Superior temporal gyrus (tissue), 1 donor: ENCODE measurements at regions not wholly inside any gene's neighbourhood (a gene's known extent, or its start where the extent isn't known, plus 50 kb on each side); places are given as distances from the start of the nearest gene placed in this dataset.
A peak's percentile ranks its signal among the peaks of the same experiment; 100 is the strongest.
"Not testable (repeated sequence)": the region's sequence is repeated elsewhere in the genome, so short reads cannot be mapped to it uniquely, and the experiment has no call there.

ENCODE experiments used
- DNase-seq: peaks from one replicate; pipeline ENCODE4 v3.0.0-alpha.2; 2016; ENCODE audit errors: extremely low spot score

GRCh38 chr4:16450724-16451123 lies 224.5 kb upstream of the TAPT1 start:
- DNase-seq, result no peak

DNA sequence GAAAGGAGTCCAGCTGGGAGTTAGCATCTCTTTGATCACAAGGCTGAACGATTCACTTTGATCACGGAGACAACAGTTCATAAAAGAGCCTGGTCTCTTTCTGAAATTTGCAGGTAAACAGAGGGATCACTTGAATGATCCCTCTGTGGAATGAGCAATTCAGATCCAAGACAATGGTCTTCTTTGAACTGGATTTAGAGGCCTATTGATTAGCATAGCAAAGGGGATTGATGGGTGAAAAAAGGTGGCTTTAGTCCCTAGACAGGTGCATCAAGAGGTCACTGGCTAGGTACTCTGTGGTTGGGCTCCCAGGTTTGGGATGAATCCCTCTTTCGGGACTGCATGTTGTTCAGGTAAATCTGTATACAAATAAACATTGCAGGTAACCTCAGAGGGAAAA lies 223.8 kb upstream of the TAPT1 start:
- no peak for DNase-seq

GRCh38 chr4:16449406-16449805 lies 223.1 kb upstream of the TAPT1 start:
- DNase-seq, result no peak

- no peak for DNase-seq
These were observed 222.1 kb upstream of the TAPT1 start for GRCh38 chr4:16448241-16448840.

DNA sequence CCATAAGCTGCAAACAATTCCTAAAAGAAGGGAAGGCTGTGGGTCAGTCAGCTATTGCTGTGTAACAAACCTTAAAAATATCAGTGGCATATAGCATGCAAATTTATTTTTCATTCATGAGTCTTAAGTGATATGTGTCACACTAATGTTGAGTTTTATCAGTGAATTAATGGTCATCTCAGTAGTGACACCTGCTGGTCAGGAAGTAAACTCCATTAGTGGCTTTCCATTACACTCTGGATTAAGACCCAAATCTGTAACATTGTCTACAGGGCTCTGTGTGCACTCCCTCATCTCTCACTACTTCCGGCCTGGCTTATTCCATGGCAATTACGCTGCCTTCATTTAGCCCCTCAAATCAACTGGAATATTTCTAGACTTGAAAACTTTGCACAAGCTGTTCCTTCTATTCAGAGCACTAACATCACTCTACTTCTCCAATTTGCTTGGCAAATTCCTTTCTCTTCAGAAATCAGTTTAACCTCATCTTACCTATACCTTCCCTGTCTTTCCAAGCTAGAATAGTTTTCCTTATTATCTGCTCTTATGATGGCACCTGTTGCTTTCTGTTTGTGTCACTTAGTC lies 217.3 kb upstream of the TAPT1 start:
- peak; percentile 62 for DNase-seq

DNA sequence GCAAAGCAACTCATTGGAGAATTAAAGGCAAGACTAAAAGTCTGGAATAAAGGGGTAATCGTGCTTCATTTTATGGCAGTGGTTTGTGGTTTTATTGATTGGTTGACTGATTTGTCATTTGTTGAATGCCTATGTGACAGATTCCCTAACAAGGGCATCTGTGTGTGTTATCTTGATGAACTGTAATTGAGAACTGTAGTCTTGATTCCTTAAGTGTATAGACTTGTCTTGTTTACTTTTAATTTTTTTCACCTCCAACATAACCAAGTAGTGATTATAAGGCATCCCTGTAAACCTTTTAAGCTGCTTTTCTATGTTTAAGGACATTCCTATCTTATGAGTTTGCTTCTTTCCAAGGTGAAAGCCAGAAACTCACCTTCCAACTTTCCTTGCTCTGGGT lies 216.0 kb upstream of the TAPT1 start:
- no peak for DNase-seq

GRCh38 chr4:16439768-16440167 lies 213.5 kb upstream of the TAPT1 start:
- peak; percentile 57 for DNase-seq

- peak; percentile 47 for DNase-seq
These were observed 212.7 kb upstream of the TAPT1 start for GRCh38 chr4:16438986-16439385.

GRCh38 chr4:16437836-16438235 lies 211.6 kb upstream of the TAPT1 start:
- no peak for DNase-seq

GRCh38 chr4:16431866-16432265 lies 205.6 kb upstream of the TAPT1 start:
- no peak for DNase-seq

- no peak for DNase-seq
These were observed 192.5 kb upstream of the TAPT1 start for GRCh38 chr4:16418814-16419213.

DNA sequence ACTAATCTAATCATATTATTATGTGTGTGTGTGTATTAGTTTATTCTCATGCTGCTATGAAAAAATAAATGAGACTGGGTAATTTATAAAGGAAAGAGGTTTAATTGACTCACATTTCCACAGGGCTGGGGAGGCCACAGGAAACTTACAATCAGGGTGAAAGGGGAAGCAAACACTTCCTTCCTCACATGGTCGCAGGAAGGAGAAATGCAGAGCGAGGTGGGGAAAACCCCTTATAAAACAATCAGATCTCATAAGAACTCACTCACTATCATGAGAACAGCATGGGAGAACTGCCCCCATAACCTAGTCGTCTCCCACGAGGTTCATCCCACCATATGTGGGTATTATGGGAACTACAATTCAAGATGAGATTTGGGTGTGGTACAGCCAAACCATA lies 190.9 kb upstream of the TAPT1 start:
- no peak for DNase-seq

DNA sequence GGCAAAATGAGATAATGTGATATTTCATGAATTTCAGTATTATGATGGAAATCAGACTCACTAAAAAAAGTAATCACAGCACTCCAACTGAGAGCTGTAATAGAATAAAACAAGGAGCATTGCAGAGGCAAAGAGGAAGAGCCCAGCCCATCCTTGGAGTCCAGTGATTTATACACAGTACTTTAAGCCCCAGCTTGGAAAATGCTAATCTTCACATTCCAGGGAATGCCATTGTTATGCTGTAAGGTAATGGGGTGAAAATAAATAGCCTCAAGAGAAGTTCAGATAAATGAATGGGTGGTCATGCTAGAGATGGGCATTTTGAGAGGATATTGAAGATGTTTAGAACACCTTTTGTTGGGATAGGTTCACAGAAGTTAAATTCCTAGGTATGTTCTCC lies 190.3 kb upstream of the TAPT1 start:
- DNase-seq, result no peak

DNA sequence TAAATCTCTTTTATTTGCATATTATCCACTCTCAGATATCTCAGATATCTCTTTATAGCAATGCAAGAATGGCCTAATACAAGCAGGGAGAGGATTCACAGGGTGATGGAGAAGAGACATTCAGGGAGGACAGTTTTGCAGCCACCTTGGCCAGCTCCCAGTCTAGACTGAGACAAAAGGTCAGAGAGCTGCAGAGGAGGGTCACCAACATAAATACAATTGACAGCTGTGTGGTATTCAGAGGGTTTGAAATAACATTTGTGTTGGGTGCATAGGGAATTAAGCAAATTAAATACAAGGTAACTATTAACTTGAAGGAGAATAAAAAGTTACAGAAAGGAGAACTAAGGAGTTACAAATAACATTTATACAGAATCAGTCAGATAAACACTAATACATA lies 189.5 kb upstream of the TAPT1 start:
- no peak for DNase-seq

- DNase-seq, result peak; percentile 53
These were observed 187.7 kb upstream of the TAPT1 start for GRCh38 chr4:16413814-16414555.

GRCh38 chr4:16411501-16412085 lies 185.3 kb upstream of the TAPT1 start:
- no peak for DNase-seq

- DNase-seq, result not testable (repeated sequence)
These were observed 166.9 kb upstream of the TAPT1 start for GRCh38 chr4:16393216-16393615.

GRCh38 chr4:16391196-16391595 lies 164.9 kb upstream of the TAPT1 start:
- DNase-seq, result no peak

- DNase-seq, result no peak
These were observed 161.2 kb upstream of the TAPT1 start for GRCh38 chr4:16387448-16387847.

GRCh38 chr4:16386711-16387320 lies 160.5 kb upstream of the TAPT1 start:
- no peak for DNase-seq

GRCh38 chr4:16384576-16384975 lies 158.3 kb upstream of the TAPT1 start:
- no peak for DNase-seq

GRCh38 chr4:16382571-16382970 lies 156.3 kb upstream of the TAPT1 start:
- DNase-seq, result no peak

DNA sequence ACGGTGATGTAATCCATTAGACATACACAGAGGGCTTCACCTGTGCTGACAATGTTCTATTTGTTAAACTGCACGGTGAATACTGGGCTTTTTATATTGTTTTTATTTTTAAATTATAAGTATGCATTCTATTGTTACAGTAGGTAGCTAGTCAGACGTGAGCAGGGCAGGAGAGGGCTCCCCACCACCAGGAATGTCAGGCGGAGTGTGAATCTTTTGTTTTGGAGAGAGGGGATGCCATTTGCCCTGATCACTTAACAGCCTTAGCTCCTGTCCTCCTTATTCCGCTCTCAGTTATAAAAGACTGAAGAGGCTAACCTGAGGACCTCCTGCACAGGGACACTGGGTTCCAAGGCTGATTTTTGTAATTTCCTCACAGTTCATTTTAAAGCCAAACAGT lies 151.6 kb upstream of the TAPT1 start:
- DNase-seq, result no peak
